Left lung (tissue), 4 donors: ENCODE measurements at regions not wholly inside any gene's neighbourhood (a gene's known extent, or its start where the extent isn't known, plus 50 kb on each side); places are given as distances from the start of the nearest gene placed in this dataset.

Source experiments
- ATAC-seq: fragments of 200-7000 bp; cut with Tn5 transposase; one replicate; pipeline ENCODE4 v1.9.1; 2020; ENCODE audit warnings: moderate library complexity
- DNase-seq, 4 donors: peaks; one replicate each; pipeline ENCODE4 v3.0.0-alpha.2; 2013 to 2020
- H3K27ac ChIP-seq, 2 donors: fragments of 200-600 bp; sonication (generic) in 1 of 2; one replicate each; pipeline versions ENCODE4 v1.5.0 to v1.8.0; 2020 to 2021
- H3K27me3 ChIP-seq, 2 donors: fragments of 200-600 bp; sonication (generic) in 1 of 2; one replicate each; pipeline versions ENCODE4 v1.5.0 to v1.8.0; 2020 to 2021
- H3K36me3 ChIP-seq, 2 donors: fragments of 200-600 bp; sonication (generic) in 1 of 2; one replicate each; pipeline versions ENCODE4 v1.5.0 to v1.8.0; 2020 to 2021
- H3K4me1 ChIP-seq, 2 donors: fragments of 200-600 bp; one replicate each; pipeline ENCODE4 v1.8.0; 2021
- H3K4me3 ChIP-seq, 2 donors: fragments of 200-600 bp; sonication (generic) in 1 of 2; one replicate each; pipeline versions ENCODE4 v1.5.0 to v1.8.0; 2020 to 2021; ENCODE audit warnings: mild to moderate bottlenecking in 1 of 2
- H3K9me3 ChIP-seq, 2 donors: fragments of 200-600 bp; sonication (generic) in 1 of 2; one replicate each; pipeline versions ENCODE4 v1.5.0 to v1.8.0; 2020 to 2021
- CTCF ChIP-seq, 2 donors: fragments of 200-600 bp; sonication (generic) in 1 of 2; IDR thresholded peaks; one replicate each; pipeline versions ENCODE4 v1.5.0 to v1.8.0; 2021; ENCODE audit warnings: antibody characterized with exemption in 2 of 2
- intact Hi-C, 2 donors: fragments of 100-400 bp; cut with DNase I; formaldehyde crosslinking; loops; one replicate each; pipeline versions ENCODE4 v1.11.2 to v1.14.2; 2022
- donor health status: DM: no; HTN: yes; CAD: no.
- donor health status: DM: no; HTN: no; CAD: no.

- Histone ChIP-seq H3K36me3 (no peaks in the 10 kb centered on the region), H3K27ac (no peak overlapping the region), H3K27me3 (no peaks in the 10 kb centered on the region), H3K9me3 (no peaks in the 10 kb centered on the region), H3K4me1 (peaks cover 0 to 2% of the 10 kb centered on the region in 2 donors), H3K4me3 (no peak overlapping the region)
- intact Hi-C loops = no loop called here
- no peak for DNase-seq
- no peak for ATAC-seq
- TF ChIP-seq CTCF (IDR thresholded peaks at IDR 0.05) = no peak
Measured at GRCh38 chr3:176663387-176663786, 533.9 kb downstream of the TBL1XR1 start.

- Histone ChIP-seq H3K4me3 (no peak overlapping the region), H3K9me3 (no peaks in the 10 kb centered on the region), H3K4me1 (peaks cover 0 to 2% of the 10 kb centered on the region in 2 donors), H3K27ac (no peak overlapping the region), H3K27me3 (no peaks in the 10 kb centered on the region), H3K36me3 (no peaks in the 10 kb centered on the region)
- DNase-seq (no peak), ATAC-seq (no peak)
- intact Hi-C loops = no loop called here
- TF ChIP-seq CTCF (IDR thresholded peaks at IDR 0.05) = no peak
Measured at GRCh38 chr3:176661432-176661964, 535.8 kb downstream of the TBL1XR1 start.

- no peaks in the 10 kb centered on the region for H3K36me3 ChIP-seq
- H3K27me3 ChIP-seq = no peaks in the 10 kb centered on the region
- intact Hi-C loops = no loop called here
- no peaks in the 10 kb centered on the region for H3K4me1 ChIP-seq
- no peak overlapping the region for H3K4me3 ChIP-seq
- ATAC-seq = no peak
- no peak for DNase-seq
- TF ChIP-seq CTCF (IDR thresholded peaks at IDR 0.05) = no peak
- no peak overlapping the region for H3K27ac ChIP-seq
- H3K9me3 ChIP-seq = no peaks in the 10 kb centered on the region
Measured at GRCh38 chr3:176655404-176656094, 541.7 kb downstream of the TBL1XR1 start.

GRCh38 chr3:176651622-176652021, 545.7 kb downstream of the TBL1XR1 start:
- Histone ChIP-seq H3K27ac (no peak overlapping the region), H3K36me3 (no peaks in the 10 kb centered on the region), H3K4me3 (no peak overlapping the region), H3K9me3 (no peaks in the 10 kb centered on the region), H3K27me3 (no peaks in the 10 kb centered on the region), H3K4me1 (no peaks in the 10 kb centered on the region)
- intact Hi-C loops = no loop called here
- ATAC-seq (no peak), DNase-seq (no peak)
- no peak for TF ChIP-seq CTCF (IDR thresholded peaks at IDR 0.05)

- no peaks in the 10 kb centered on the region for H3K27me3 ChIP-seq
Measured at GRCh38 chr3:176650478-176650877, 546.8 kb downstream of the TBL1XR1 start.

More at GRCh38 chr3:176650478-176650877, 546.8 kb downstream of the TBL1XR1 start:
- Histone ChIP-seq H3K27ac (no peak overlapping the region), H3K36me3 (no peaks in the 10 kb centered on the region), H3K4me1 (no peaks in the 10 kb centered on the region), H3K9me3 (no peaks in the 10 kb centered on the region), H3K4me3 (no peak overlapping the region)
- no peak for ATAC-seq
- intact Hi-C loops = no loop called here
- no peak for TF ChIP-seq CTCF (IDR thresholded peaks at IDR 0.05)
- no peak for DNase-seq
